Activated CD4-positive, alpha-beta T cell treated with anti-CD3 and anti-CD28 coated beads, Interleukin-2, amount 10 ng/mL, durations not matched to agents 24 days and 14 days (primary cell): ENCODE measurements at regions not wholly inside any gene's neighbourhood (a gene's known extent, or its start where the extent isn't known, plus 50 kb on each side); places are given as distances from the start of the nearest gene placed in this dataset.

Source experiments
- DNase-seq: peaks from one replicate; pipeline ENCODE4 v3.0.0; 2022
- H3K27ac Mint-ChIP-seq: one replicate; pipeline ENCODE4 v1.8.0; 2022; ENCODE audit warnings: mild to moderate bottlenecking, mixed read lengths
- H3K27me3 Mint-ChIP-seq: one replicate; pipeline ENCODE4 v1.8.0; 2022; ENCODE audit warnings: mixed read lengths
- H3K36me3 Mint-ChIP-seq: one replicate; pipeline ENCODE4 v1.8.0; 2022; ENCODE audit warnings: low read depth, mild to moderate bottlenecking, mixed read lengths
- H3K4me1 Mint-ChIP-seq: one replicate; pipeline ENCODE4 v1.8.0; 2021; ENCODE audit warnings: mixed read lengths
- H3K4me3 Mint-ChIP-seq: one replicate; pipeline ENCODE4 v1.8.0; 2022; ENCODE audit warnings: mild to moderate bottlenecking, moderate library complexity, mixed read lengths
- H3K9me3 Mint-ChIP-seq: one replicate; pipeline ENCODE4 v1.8.0; 2021; ENCODE audit warnings: mixed read lengths
- intact Hi-C: fragments of 100-400 bp; cut with micrococcal nuclease; formaldehyde crosslinking; loops from one replicate; pipeline ENCODE4 v1.15.1; 2023

DNA sequence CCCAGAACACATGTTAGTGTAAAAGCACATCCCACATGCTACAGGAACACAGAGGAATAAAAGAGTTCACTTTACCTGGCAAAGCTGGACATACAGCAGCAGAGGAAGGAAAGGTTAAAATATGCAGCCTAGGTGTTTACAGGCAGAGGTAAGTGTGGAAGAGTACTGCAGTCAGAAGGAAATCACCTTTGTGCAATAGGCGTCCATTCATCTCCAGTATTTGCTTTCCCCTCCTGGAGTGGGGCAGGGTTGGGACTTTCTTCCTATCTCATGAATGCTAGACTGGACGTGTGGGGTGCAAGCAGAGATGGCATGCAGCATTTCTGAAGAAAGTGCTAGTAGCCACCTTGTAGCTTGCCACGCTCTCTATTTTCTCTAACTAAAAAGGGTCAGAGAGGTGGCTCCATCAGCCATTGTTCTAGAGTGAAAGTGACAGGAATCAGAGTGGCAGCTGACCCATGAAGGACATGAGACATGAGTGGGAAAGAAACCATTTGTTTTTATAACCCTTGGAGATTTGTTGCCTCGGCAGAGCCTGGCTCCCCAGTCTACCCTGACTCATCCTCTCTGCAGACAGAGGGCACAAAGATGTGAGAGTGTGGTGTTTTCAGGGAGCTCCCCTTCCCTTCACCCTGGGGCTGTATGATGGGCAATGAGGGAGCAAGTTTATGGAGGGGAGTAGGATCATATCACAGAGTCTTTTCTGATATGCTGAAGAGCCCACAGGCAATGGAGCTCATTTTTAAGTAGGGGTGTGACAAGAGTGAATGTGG is 101.2 kb upstream of the SEC61G start:
- peaks cover 7% of the 10 kb centered on the region for H3K27me3 Mint-ChIP-seq
- intact Hi-C loops: no loop called here
- H3K27ac Mint-ChIP-seq: no peak overlapping the region
- no peaks in the 10 kb centered on the region for H3K4me1 Mint-ChIP-seq
- no peaks in the 10 kb centered on the region for H3K9me3 Mint-ChIP-seq
- no peak for DNase-seq
- no peaks in the 10 kb centered on the region for H3K36me3 Mint-ChIP-seq
- no peak overlapping the region for H3K4me3 Mint-ChIP-seq

DNA sequence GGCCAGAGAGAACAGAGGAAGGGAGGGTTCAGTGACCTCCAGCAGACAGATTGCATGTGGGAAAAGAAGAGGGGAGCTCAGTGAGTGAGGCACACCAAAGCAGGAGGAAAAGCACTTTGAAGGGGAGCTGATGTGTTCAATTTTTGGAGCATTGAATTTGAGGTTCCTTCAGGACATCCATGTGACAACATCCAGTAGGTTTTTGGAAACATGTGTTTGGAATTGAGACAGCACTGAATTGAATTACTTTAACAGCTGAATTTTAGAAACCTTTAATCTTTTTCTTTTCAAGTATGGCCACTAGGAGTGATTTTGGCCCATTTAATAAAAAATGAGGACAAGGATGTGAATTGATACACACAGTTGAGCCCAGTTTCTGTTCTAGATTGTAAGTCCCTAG is 101.8 kb upstream of the SEC61G start:
- H3K36me3 Mint-ChIP-seq: no peaks in the 10 kb centered on the region
- no peak for DNase-seq
- no peaks in the 10 kb centered on the region for H3K4me1 Mint-ChIP-seq
- no peak overlapping the region for H3K27ac Mint-ChIP-seq
- no peak overlapping the region for H3K4me3 Mint-ChIP-seq
- H3K9me3 Mint-ChIP-seq: no peaks in the 10 kb centered on the region
- intact Hi-C loops: no loop called here
- peaks cover 7% of the 10 kb centered on the region for H3K27me3 Mint-ChIP-seq

DNA sequence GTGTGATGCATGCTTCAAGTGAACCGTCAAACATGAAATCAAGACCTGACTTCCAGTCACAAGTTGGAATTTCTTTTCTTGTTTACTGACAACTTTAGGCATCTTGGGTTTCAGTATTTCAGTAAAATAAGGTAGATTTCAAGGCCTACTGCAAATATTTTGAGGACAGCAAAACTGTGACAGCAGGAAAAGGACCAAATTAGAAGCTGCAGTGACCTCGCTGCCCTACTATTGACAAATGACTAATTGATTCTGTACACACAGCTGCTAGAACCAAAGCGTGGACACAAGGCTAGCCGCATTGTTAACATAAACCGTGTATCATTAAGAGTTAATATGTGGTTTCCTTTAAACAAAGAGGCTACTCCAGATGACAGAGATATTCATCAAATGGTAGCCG is 105.7 kb upstream of the SEC61G start:
- Mint-ChIP-seq H3K27me3 (peaks cover 4% of the 10 kb centered on the region), H3K4me1 (no peaks in the 10 kb centered on the region), H3K36me3 (no peaks in the 10 kb centered on the region), H3K27ac (no peak overlapping the region), H3K9me3 (no peaks in the 10 kb centered on the region), H3K4me3 (no peak overlapping the region)
- DNase-seq: no peak
- intact Hi-C loops: no loop called here

DNA sequence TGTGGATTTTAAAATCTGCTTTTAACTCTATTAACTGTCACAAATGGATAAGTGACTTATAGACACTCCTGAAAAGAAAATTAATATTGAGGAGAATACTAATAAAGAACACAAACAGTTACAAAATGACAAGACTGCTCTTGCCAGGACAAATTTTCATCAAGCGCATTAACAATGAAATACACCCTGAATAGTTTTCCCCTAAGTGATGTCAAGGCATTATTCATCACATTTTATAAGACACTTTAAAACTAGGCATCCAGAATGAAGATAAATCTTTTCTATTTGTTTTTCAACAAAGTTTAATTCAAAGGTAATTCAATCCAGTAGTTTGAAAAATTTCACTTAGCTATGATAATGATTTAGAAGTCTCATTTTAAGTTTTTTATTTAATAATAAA is 110.5 kb upstream of the SEC61G start:
- Mint-ChIP-seq H3K9me3 (no peaks in the 10 kb centered on the region), H3K4me1 (no peaks in the 10 kb centered on the region), H3K4me3 (no peak overlapping the region), H3K27me3 (no peaks in the 10 kb centered on the region), H3K27ac (no peak overlapping the region), H3K36me3 (no peaks in the 10 kb centered on the region)
- intact Hi-C loops: no loop called here
- no peak for DNase-seq

DNA sequence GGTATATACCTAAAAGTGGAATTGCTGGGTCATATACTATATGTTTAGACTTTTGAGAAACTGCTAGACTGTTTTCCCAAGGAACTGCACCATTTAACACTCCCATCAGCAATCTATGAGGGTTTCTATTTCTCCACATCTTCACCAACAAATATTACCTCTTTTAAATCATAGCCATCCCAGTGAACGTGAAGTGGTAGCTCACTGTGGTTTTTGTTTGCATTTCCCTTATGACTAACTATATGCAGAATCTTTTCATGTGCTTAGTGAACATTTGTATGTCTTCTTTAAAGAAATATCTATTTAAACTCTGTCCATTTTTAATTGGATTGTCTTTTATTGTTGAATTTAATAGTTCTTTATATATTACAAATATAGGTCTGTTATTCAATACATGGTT is 115.8 kb upstream of the SEC61G start:
- Mint-ChIP-seq H3K27ac (no peak overlapping the region), H3K4me3 (no peak overlapping the region), H3K9me3 (no peaks in the 10 kb centered on the region), H3K36me3 (no peaks in the 10 kb centered on the region), H3K27me3 (no peaks in the 10 kb centered on the region), H3K4me1 (no peaks in the 10 kb centered on the region)
- no peak for DNase-seq
- intact Hi-C loops: loop anchor here (10.0 kb wide), 1 partner anchor 380 kb away; no protein-coding TSS in a partner anchor

DNA sequence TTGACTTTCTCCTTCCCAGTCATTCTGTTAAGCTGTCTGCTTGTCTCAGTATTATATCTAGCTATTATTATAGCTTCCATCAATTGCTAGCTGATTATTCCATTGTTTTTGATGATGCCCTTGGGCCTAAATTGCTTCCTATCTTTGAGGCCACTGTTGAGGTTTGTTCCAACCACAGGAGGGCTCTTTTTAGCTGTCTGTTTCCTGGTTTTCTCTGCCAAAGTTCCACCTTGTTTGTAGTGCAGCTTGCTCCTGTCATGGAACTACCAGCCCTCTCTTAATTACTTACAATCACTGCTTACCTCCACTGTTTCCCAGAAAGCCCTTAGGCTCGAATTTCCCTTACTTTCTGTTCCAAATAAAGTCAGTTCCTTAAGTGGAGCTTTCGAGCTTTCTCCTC is 118.7 kb upstream of the SEC61G start:
- no peaks in the 10 kb centered on the region for H3K27me3 Mint-ChIP-seq
- H3K9me3 Mint-ChIP-seq: no peaks in the 10 kb centered on the region
- H3K4me1 Mint-ChIP-seq: no peaks in the 10 kb centered on the region
- DNase-seq: no peak
- intact Hi-C loops: loop anchor here (10.0 kb wide), 1 partner anchor 377 kb away; no protein-coding TSS in a partner anchor
- no peak overlapping the region for H3K4me3 Mint-ChIP-seq
- no peak overlapping the region for H3K27ac Mint-ChIP-seq
- no peaks in the 10 kb centered on the region for H3K36me3 Mint-ChIP-seq

DNA sequence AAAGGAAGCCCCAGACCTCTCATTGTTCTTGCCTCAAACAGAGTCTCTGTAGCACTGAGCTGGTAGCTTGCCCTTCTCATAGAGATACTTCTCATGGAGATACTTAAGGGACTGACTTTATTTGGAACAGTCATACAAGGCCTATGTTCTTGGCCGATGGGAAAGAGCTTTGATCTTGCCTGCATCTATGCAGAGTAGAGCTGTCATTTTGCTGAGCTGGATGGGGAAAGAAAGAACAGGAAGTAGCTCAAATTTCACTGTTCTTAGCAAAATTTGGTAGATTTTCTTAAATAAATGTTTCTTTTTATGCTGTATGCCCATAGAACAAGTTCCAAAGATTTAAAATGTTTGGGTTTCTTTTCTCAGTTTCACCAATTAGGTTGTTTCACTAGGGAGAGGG is 119.3 kb upstream of the SEC61G start:
- no peaks in the 10 kb centered on the region for H3K27me3 Mint-ChIP-seq
- no peaks in the 10 kb centered on the region for H3K9me3 Mint-ChIP-seq
- no peaks in the 10 kb centered on the region for H3K36me3 Mint-ChIP-seq
- intact Hi-C loops: loop anchor here (10.0 kb wide), 1 partner anchor 376 kb away; no protein-coding TSS in a partner anchor
- no peak overlapping the region for H3K27ac Mint-ChIP-seq
- H3K4me3 Mint-ChIP-seq: no peak overlapping the region
- no peaks in the 10 kb centered on the region for H3K4me1 Mint-ChIP-seq
- DNase-seq: no peak

DNA sequence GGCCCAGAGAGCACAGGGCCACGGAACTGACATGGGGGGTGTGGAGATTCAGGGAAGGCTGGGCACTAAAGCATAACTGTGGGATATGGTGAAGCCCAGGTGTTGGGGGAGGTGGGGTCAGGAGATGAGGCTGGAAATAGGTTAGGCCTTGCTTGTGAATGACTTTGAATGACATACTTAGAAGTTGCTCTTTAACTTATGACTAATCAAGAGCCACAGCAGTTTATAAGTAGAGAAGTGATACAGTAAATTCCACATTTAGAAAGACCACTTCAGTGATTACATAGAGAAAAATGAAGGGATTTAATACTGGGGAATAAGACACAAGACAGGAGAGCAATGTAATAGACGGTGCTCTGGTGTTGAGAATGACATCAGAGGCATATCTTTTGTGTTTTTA is 120.8 kb upstream of the SEC61G start:
- Mint-ChIP-seq H3K9me3 (no peaks in the 10 kb centered on the region), H3K4me3 (no peak overlapping the region), H3K4me1 (no peaks in the 10 kb centered on the region), H3K27ac (no peak overlapping the region), H3K27me3 (no peaks in the 10 kb centered on the region), H3K36me3 (no peaks in the 10 kb centered on the region)
- intact Hi-C loops: loop anchor here (10.0 kb wide), 1 partner anchor 375 kb away; no protein-coding TSS in a partner anchor
- no peak for DNase-seq

DNA sequence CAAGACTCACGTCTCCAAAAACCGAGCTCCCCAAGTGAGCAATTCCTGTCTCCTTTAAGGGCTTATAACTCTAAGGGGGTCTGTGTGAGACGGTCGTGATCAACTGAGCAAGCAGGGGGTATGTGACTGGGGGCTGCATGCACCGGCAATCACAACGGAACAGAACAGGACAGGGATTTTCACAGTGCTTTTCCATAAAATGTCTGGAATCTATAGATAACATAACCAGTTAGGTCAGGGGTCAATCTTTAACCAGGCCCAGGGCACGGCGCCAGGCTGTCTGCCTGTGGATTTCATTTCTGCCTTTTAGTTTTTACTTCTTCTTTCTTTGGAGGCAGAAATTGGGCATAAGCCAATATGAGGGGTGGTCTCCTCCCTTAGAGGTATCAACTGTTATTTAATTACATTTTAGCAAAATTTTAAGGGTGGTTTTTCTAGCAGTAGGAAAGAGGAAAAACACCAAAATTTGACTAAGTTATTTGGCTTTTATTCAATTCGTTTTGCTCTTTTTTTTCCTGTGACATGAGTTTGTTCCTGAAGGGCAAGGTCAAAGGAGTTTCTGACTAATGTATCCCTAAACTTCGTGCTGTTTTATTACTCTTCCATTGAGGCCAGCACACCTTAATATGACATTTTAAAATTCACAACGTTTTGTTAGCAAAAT is 121.4 kb upstream of the SEC61G start:
- no peak overlapping the region for H3K27ac Mint-ChIP-seq
- no peaks in the 10 kb centered on the region for H3K4me1 Mint-ChIP-seq
- DNase-seq: no peak
- intact Hi-C loops: no loop called here
- no peaks in the 10 kb centered on the region for H3K27me3 Mint-ChIP-seq
- no peak overlapping the region for H3K4me3 Mint-ChIP-seq
- no peaks in the 10 kb centered on the region for H3K9me3 Mint-ChIP-seq
- no peaks in the 10 kb centered on the region for H3K36me3 Mint-ChIP-seq

DNA sequence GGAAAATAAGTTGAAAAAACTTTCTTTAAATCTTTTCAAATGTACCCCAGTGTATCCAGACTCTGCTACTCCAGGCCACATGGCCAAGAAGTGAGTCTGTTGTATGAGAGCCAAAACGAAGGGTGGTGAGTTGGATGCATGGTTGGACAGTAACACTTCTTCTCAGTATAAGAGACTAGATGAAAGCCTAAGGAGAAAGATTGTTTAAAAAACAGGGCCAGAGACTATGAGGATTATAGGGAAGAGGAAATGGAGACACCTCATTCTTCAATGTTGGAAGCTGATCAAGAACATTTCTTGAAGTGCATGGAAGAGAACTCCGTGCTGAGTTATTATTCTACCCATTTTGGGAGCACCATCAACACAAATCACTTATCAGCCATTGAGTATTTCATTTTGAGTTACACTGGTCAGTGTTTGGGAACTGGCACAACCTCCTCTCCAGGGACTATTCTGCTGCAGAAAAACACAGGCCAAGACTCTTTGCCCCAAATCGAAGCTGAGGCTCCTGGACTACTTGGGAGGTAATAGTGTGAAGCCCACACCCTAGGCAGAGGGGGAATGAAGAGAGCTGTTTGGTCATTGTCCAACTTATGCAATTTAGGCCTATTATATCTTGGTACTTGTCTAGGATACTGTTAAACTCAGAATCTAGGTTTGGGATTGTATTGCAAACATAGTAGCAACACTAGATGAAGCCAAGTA is 123.0 kb upstream of the SEC61G start:
- H3K27ac Mint-ChIP-seq: no peak overlapping the region
- intact Hi-C loops: no loop called here
- no peak for DNase-seq
- H3K9me3 Mint-ChIP-seq: no peaks in the 10 kb centered on the region
- H3K4me3 Mint-ChIP-seq: no peak overlapping the region
- H3K36me3 Mint-ChIP-seq: no peaks in the 10 kb centered on the region
- H3K27me3 Mint-ChIP-seq: peaks cover 2% of the 10 kb centered on the region
- H3K4me1 Mint-ChIP-seq: no peaks in the 10 kb centered on the region

DNA sequence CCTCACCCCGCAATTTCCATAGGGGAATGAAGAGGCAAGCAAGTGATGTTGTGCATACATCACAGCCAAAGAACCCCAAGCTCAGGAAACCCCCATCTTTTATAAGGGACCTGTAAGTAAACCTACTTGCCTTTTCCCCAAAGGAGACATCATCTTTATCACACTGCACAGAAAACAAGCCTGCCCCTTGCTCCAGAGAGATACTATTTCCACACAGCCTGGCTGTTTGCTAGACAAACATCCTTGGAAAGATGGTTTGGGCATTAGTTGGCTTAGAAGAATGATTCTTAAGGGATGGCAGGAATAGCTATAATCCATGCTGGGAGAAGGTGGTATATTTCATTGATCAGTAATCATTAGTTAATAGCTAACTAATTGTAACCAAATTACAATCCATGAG is 123.7 kb upstream of the SEC61G start:
- peaks cover 2% of the 10 kb centered on the region for H3K27me3 Mint-ChIP-seq
- intact Hi-C loops: no loop called here
- H3K36me3 Mint-ChIP-seq: no peaks in the 10 kb centered on the region
- no peak overlapping the region for H3K4me3 Mint-ChIP-seq
- H3K27ac Mint-ChIP-seq: no peak overlapping the region
- DNase-seq: no peak
- H3K4me1 Mint-ChIP-seq: no peaks in the 10 kb centered on the region
- no peaks in the 10 kb centered on the region for H3K9me3 Mint-ChIP-seq

DNA sequence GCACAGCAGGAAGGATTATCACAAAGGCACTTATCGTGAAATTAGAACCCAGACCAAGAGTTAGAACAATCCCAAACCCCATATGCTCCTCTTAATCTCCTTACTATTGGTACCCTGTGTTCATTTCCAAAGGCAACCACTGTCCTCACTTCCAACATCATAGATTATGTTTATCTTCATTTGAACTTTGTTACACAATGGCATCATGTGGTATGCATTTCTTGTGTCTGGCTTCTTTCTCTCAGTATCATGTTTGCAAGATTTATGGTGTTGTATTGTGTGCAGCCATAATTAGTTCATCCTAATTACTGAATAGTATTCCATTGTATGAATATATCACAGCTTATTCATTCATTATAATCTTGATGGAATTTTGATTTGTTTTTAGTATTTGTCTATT is 124.6 kb upstream of the SEC61G start:
- intact Hi-C loops: no loop called here
- no peak for DNase-seq

DNA sequence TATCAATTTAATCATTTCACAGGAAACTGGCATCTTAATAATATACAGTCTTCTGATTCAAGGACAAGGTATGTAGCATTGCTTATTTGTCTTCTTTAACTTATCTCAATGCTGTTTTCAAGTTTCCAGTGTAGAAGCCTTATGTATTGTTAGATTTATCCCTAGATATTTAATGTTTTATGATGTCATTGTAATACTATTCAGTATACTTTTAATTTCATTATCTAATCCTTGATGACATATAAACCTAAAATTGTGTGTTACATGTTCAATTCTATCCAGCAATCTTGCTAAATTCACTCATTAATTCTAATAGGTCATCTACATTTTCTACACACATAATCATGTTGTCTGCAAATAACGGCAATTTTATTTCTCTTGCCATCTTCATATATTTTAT is 126.3 kb upstream of the SEC61G start:
- Mint-ChIP-seq H3K36me3 (no peaks in the 10 kb centered on the region), H3K4me1 (no peaks in the 10 kb centered on the region), H3K27ac (no peak overlapping the region), H3K9me3 (no peaks in the 10 kb centered on the region), H3K27me3 (peaks cover 15% of the 10 kb centered on the region), H3K4me3 (no peak overlapping the region)
- no peak for DNase-seq
- intact Hi-C loops: no loop called here

More for the DNA sequence above, 124.6 kb upstream of the SEC61G start:
- no peaks in the 10 kb centered on the region for H3K9me3 Mint-ChIP-seq
- no peaks in the 10 kb centered on the region for H3K4me1 Mint-ChIP-seq
- no peaks in the 10 kb centered on the region for H3K36me3 Mint-ChIP-seq
- peaks cover 8% of the 10 kb centered on the region for H3K27me3 Mint-ChIP-seq
- H3K27ac Mint-ChIP-seq: no peak overlapping the region
- no peak overlapping the region for H3K4me3 Mint-ChIP-seq

DNA sequence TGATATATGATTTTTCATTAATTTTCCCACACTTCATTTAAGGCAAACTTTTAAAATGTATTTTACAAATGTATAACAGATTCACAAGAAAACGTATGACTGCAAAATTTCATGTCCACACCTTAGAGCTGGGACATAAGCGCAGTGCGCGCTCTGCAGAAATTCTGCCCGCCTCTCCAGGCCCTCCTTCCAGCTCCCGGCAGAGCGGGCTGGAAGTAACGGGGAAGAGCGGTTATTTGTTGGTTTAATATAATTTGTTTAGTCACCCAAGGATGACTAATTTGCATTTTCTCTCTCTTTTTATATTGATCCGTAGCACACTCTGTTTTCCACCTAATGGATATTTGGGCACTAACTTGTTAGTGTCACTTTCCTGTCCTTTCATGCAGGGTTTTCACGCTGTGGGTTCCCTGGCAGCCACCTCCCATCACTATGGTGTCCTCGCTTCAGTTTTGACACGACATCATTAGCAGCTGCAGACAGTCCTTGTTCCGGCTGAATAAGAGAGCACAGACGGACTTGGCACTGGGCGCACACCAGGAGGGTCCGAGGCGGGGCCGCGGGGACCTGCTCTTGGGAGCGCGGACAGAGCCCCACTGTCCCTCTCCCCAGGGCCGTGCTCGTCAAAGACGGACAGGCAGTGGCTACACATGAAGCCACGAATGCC is 129.2 kb upstream of the SEC61G start:
- DNase-seq: no peak
- H3K4me3 Mint-ChIP-seq: no peak overlapping the region
- H3K36me3 Mint-ChIP-seq: no peaks in the 10 kb centered on the region
- H3K27me3 Mint-ChIP-seq: peaks cover 17% of the 10 kb centered on the region
- no peaks in the 10 kb centered on the region for H3K4me1 Mint-ChIP-seq
- intact Hi-C loops: no loop called here
- no peak overlapping the region for H3K27ac Mint-ChIP-seq
- no peaks in the 10 kb centered on the region for H3K9me3 Mint-ChIP-seq
